GM12892 (cell line): ENCODE measurements at regions not wholly inside any gene's neighbourhood (a gene's known extent, or its start where the extent isn't known, plus 50 kb on each side); places are given as distances from the start of the nearest gene placed in this dataset.

Source experiments
- POLR2A ChIP-seq: IDR thresholded peaks from 2 replicates; pipeline ENCODE4 v1.6.1; 2011; ENCODE audit warnings: low read depth, low read length, control low read depth
- POLR2AphosphoS5 ChIP-seq: IDR thresholded peaks from 2 replicates; pipeline ENCODE4 v1.6.1; 2011; ENCODE audit warnings: low read depth, low read length, control low read depth
- TAF1 ChIP-seq: IDR thresholded peaks from 2 replicates; pipeline ENCODE4 v1.6.1; 2011; ENCODE audit warnings: low read depth, mild to moderate bottlenecking, control low read depth, low read length, borderline replicate concordance

- TF ChIP-seq TAF1 (no peak), POLR2AphosphoS5 (no peak), POLR2A (no peak)
These were observed 154.8 kb upstream of the FHL2 start for GRCh38 chr2:105553538-105554196.
